ENCODE measurements at regions not wholly inside any gene's neighbourhood (a gene's known extent, or its start where the extent isn't known, plus 50 kb on each side); places are given as distances from the start of the nearest gene placed in this dataset.

DNA sequence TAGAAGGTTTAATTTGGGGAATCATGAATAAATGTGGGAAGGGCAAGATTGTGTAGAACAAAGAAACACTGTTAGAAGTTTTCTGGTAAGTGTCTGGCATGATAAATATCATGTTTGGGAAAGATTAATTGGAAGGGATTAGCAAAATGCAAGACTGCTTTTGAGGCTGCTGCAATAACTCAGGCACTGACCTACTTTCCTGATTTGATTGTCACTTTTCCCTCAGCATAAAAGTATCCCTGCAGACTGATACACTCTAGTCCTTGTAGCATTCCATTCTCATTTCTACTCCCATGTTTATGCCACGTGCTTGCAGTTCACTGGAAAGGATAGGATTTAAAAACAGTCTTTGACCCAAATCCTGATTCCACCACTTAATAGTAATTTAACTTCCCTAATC lies 303.3 kb upstream of the SEMA3A start:
- no peak overlapping the region for H2AFZ ChIP-seq (ENCODE audit: low read length)
- no peaks in the 10 kb centered on the region for H3F3A ChIP-seq (ENCODE audit: low read depth)
- H3K4me3 ChIP-seq (ENCODE audit: low read length, poor library complexity, severe bottlenecking): no peak overlapping the region
- no peaks in the 10 kb centered on the region for H3K36me3 ChIP-seq (ENCODE audit: insufficient read depth, low read length)
- TF ChIP-seq, protein P1, sequence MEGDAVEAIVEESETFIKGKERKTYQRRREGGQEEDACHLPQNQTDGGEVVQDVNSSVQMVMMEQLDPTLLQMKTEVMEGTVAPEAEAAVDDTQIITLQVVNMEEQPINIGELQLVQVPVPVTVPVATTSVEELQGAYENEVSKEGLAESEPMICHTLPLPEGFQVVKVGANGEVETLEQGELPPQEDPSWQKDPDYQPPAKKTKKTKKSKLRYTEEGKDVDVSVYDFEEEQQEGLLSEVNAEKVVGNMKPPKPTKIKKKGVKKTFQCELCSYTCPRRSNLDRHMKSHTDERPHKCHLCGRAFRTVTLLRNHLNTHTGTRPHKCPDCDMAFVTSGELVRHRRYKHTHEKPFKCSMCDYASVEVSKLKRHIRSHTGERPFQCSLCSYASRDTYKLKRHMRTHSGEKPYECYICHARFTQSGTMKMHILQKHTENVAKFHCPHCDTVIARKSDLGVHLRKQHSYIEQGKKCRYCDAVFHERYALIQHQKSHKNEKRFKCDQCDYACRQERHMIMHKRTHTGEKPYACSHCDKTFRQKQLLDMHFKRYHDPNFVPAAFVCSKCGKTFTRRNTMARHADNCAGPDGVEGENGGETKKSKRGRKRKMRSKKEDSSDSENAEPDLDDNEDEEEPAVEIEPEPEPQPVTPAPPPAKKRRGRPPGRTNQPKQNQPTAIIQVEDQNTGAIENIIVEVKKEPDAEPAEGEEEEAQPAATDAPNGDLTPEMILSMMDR (conservative IDR thresholded peaks at IDR 0.05; ENCODE audit: low read length): no peak
- no peak for TF ChIP-seq EZH2phosphoT487 (IDR thresholded peaks at IDR 0.05; ENCODE audit: borderline replicate concordance)
- no peak overlapping the region for H3K9ac ChIP-seq (ENCODE audit: low read depth, low read length, poor library complexity, severe bottlenecking)
- H4K20me1 ChIP-seq (ENCODE audit: insufficient read depth, low read length, poor library complexity, severe bottlenecking): no peaks in the 10 kb centered on the region
- no peaks in the 10 kb centered on the region for H3K79me2 ChIP-seq (ENCODE audit: insufficient read depth, low read length)
- no peaks in the 10 kb centered on the region for H3K4me1 ChIP-seq (ENCODE audit: insufficient read depth, low read length, poor library complexity, severe bottlenecking)
- H3K27me3 ChIP-seq (ENCODE audit: insufficient read depth, low read length, poor library complexity, severe bottlenecking): no peaks in the 10 kb centered on the region
- H3K9me2 ChIP-seq (replicated peaks; ENCODE audit: low read depth, low read length): no peaks in the 10 kb centered on the region
- H3K4me2 ChIP-seq (ENCODE audit: low read depth, low read length, poor library complexity, severe bottlenecking): no peak overlapping the region
- H3K9me3 ChIP-seq (ENCODE audit: insufficient read depth, low read depth, low read length): no peaks in the 10 kb centered on the region

DNA sequence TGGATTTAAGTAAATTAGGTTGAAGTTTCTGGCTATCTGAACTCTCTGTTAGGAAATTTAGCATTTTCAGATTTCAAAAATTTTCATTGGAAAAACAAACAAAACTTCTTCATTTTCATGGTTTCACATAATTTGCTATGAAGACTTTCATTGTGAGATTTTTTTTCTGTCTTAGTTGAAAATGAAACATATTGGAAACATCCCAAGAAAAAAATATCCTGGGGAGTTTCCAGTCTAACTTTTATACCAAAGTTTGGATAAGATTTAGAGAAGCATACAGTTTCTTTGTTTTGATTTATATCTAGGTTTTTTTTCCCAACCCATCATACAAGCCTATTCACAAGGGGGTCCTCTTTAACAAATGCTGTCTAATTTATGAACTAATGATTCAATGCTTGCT lies 300.5 kb upstream of the SEMA3A start:
- H4K20me1 ChIP-seq (ENCODE audit: insufficient read depth, low read length, poor library complexity, severe bottlenecking): no peaks in the 10 kb centered on the region
- no peak overlapping the region for H3K4me3 ChIP-seq (ENCODE audit: low read length, poor library complexity, severe bottlenecking)
- no peak overlapping the region for H3K4me2 ChIP-seq (ENCODE audit: low read depth, low read length, poor library complexity, severe bottlenecking)
- no peaks in the 10 kb centered on the region for H3K9me2 ChIP-seq (replicated peaks; ENCODE audit: low read depth, low read length)
- H3K79me2 ChIP-seq (ENCODE audit: insufficient read depth, low read length): no peaks in the 10 kb centered on the region
- no peak for TF ChIP-seq EZH2phosphoT487 (IDR thresholded peaks at IDR 0.05; ENCODE audit: borderline replicate concordance)
- TF ChIP-seq, protein P1 (conservative IDR thresholded peaks at IDR 0.05; ENCODE audit: low read length): no peak
- no peak overlapping the region for H3K9ac ChIP-seq (ENCODE audit: low read depth, low read length, poor library complexity, severe bottlenecking)
- no peaks in the 10 kb centered on the region for H3K4me1 ChIP-seq (ENCODE audit: insufficient read depth, low read length, poor library complexity, severe bottlenecking)
- no peaks in the 10 kb centered on the region for H3K9me3 ChIP-seq (ENCODE audit: insufficient read depth, low read depth, low read length)
- no peaks in the 10 kb centered on the region for H3K27me3 ChIP-seq (ENCODE audit: insufficient read depth, low read length, poor library complexity, severe bottlenecking)
- no peaks in the 10 kb centered on the region for H3K36me3 ChIP-seq (ENCODE audit: insufficient read depth, low read length)
- H3F3A ChIP-seq (ENCODE audit: low read depth): no peaks in the 10 kb centered on the region
- H2AFZ ChIP-seq (ENCODE audit: low read length): no peak overlapping the region

DNA sequence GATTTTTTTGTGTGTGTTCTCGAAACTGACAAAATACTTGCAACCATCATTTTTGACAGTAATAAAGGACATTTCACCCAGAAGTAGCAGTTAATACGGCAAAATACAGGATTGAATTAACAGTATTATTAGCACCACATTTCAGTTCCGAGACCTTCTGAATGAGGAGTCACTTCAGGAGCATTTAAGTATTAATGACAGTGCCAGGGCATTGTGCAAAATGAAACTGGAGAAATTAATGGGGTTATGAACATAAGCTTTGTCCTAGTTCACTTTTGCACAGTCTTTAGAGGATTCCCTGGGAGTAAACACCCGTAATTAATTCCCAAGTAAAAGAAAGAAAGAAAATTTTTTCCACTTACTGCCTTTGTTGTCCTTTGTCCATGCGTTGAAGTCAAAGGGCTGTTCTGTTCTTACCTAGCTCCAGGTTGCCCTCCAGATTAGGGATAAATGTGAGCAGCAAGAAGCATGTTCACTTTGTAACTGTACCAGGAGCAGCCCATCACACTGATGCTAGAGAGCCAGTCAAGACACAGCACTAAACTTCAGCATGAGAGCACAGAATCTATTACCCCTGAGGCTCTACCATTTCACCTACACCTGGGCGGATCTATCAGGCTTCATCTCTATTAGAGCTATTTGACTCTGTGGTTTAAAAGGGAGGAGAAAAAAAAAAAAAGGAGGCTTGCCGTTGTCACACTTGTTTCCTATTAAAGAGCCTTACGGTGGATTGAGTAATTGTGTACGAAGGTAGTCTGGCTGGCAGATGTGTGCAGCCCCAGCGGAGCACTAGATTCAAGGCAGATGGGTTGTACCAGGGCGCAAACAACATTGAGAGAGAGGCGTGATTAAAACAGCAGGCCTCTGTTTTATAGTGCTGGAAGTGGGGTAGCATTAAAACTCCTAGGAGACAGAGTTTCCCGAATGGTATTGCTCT lies 297.8 kb upstream of the SEMA3A start:
- Histone ChIP-seq H3K9me3 (ENCODE audit: insufficient read depth, low read depth, low read length) (no peaks in the 10 kb centered on the region), H2AFZ (ENCODE audit: low read length) (no peak overlapping the region), H3K27me3 (ENCODE audit: insufficient read depth, low read length, poor library complexity, severe bottlenecking) (no peaks in the 10 kb centered on the region), H3K9me2 (replicated peaks; ENCODE audit: low read depth, low read length) (no peaks in the 10 kb centered on the region), H3K4me3 (ENCODE audit: low read length, poor library complexity, severe bottlenecking) (no peak overlapping the region), H3K4me1 (ENCODE audit: insufficient read depth, low read length, poor library complexity, severe bottlenecking) (no peaks in the 10 kb centered on the region), H3F3A (ENCODE audit: low read depth) (no peaks in the 10 kb centered on the region), H3K4me2 (ENCODE audit: low read depth, low read length, poor library complexity, severe bottlenecking) (no peak overlapping the region), H3K9ac (ENCODE audit: low read depth, low read length, poor library complexity, severe bottlenecking) (no peak overlapping the region), H3K36me3 (ENCODE audit: insufficient read depth, low read length) (no peaks in the 10 kb centered on the region), H4K20me1 (ENCODE audit: insufficient read depth, low read length, poor library complexity, severe bottlenecking) (no peaks in the 10 kb centered on the region), H3K79me2 (ENCODE audit: insufficient read depth, low read length) (no peaks in the 10 kb centered on the region)
- TF ChIP-seq, protein P1 (conservative IDR thresholded peaks at IDR 0.05; ENCODE audit: low read length): no peak
- no peak for TF ChIP-seq EZH2phosphoT487 (IDR thresholded peaks at IDR 0.05; ENCODE audit: borderline replicate concordance)

Measured in Loucy (cell line).